NCI-H524 treated with DMSO at 0.1 percent for 48 hours (cell line): ENCODE measurements at regions not wholly inside any gene's neighbourhood (a gene's known extent, or its start where the extent isn't known, plus 50 kb on each side); places are given as distances from the start of the nearest gene placed in this dataset.
"Not testable (repeated sequence)": the region's sequence is repeated elsewhere in the genome, so short reads cannot be mapped to it uniquely, and the experiment has no call there.

Source experiments
- DNase-seq: peaks from one replicate; lab custom pipeline; 2025; lab: John Stamatoyannopoulos, UW

DNA sequence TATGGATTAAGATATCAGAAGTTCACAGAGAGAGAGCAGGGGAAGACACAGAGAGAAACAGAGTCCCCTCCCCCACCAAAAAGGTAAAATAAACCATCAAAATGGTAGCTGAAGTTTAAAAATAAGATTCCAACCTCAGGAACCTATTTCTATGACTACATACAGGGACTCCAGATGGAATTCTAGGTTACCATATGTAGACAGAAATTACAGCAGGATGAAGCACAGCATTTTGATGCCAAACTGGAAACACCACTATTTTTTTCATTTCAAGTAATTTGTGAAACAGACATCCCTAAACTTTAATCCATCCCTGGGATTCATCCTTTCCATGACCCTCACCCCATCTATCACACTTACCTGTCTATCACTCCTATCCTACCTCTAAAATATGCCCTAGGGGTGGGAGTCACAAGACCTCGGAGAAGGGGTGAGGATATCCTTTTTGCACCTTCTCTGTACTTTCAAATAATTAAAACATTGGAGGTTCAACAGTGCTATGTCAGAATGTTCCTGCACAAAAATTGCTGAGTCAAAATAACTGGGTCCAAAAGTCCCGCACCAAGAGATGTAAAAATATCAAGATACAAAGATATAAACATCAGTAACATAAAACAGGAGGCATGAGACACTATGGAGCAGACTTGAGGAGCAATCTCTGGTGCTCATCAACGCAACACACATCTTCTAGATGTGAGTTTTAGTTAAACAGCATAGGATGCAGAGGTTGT lies 344.5 kb upstream of the RASGEF1B start:
- no peak for DNase-seq

- DNase-seq = no peak
Measured at GRCh38 chr4:81814987-81815541, 343.4 kb upstream of the RASGEF1B start.

DNA sequence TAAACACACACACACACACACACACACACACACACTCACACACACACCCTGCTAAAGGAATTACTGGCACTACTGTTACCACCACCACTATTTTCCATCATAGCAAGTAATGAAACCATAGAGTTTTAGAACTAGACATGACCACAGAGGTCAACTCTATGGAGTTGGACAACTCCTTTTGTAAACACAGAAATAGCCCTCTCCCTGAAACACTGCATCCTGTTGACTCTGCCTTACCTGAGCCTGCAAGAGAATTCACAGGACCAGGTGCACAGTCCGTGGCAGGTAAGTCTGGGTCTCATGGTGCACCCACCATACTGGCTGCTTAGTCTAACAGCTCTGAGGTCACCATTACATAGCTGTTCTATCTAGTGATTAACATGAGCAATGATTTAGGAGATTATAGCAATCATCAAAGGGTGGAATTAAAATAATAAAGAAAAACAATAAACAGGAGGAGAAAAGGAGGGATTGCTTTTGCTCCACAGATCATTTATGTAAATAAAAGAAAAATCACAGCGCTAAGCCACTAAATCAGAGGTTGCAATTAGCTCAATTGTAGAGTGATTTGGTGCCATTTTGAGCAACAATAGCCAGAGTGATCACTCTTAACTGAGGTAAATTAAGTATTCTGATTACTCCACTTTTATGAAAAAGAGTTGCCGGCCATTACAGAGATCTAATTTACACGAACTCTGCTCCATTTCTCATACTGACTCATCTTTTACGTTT lies 340.0 kb upstream of the RASGEF1B start:
- DNase-seq = no peak

- peak; percentile 60 for DNase-seq
Measured at GRCh38 chr4:81808011-81808672, 336.4 kb upstream of the RASGEF1B start.

- DNase-seq = no peak
Measured at GRCh38 chr4:81807386-81807785, 335.7 kb upstream of the RASGEF1B start.

DNA sequence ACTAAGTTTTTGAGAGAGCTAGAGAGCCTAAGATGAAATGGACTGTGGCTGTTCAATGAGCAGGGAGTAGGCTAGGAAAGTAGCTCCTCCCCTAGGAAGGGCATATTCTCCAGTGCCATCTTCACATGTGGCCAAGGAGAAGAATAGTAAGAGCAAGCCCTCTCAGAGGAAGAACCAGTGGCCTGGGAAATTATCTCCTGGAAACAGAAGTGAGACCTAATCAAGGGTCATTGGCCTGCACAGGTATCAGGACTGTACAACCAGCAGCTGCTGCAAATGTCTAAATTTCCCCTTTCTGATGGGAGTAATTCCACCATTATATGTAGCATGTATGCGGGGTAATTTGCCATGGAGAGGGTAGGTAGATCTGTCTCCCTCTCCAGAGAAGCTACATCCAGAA lies 334.8 kb upstream of the RASGEF1B start:
- no peak for DNase-seq

DNA sequence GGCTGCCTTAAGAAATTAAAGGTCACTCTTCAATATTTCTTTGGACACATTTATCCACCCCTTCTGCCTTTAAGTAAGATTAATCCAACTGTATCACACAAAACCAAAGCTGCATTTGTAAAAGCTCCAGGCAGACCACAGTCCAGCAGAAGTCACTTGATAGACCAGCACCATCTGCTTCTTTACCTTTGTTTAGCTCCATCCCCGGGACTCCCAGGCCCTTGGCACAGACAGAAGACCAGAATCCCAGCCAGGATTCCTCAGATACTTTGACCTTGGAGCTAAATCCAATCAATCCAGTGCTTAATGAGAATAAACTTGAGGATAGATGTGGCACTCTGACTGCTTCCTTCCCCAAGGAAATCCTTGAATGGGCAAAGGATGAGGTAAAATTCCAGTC lies 333.1 kb upstream of the RASGEF1B start:
- no peak for DNase-seq

DNA sequence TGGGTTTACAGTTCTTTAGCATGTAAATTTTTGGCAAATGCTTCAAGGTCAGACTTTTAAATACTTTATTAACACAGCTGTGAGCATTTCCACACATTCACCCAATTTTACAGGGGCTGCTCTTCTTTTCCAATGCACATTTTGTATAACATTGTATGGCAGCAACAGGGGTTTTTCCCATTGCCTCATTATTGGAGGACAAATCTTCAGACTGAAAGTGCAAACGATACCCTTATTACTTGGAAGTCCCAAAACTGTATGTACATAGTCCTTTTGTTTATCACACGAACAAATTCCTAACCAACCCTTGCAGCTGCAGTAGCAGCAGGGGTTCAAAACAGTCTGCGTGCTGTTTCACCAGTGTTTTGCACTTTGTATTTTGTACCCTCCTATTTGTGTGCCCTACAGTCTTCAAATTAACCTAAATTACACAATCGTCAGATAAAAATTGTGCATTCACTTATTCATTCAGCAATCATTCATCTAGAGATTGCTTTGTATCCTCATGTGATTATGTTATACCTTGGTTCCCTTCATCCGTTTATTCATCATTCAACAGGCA lies 330.7 kb upstream of the RASGEF1B start:
- DNase-seq = no peak

GRCh38 chr4:81799371-81799770 lies 327.7 kb upstream of the RASGEF1B start:
- DNase-seq = no peak

GRCh38 chr4:81796790-81797528 lies 325.3 kb upstream of the RASGEF1B start:
- no peak for DNase-seq

- DNase-seq = no peak
Measured at GRCh38 chr4:81792521-81792920, 320.8 kb upstream of the RASGEF1B start.

DNA sequence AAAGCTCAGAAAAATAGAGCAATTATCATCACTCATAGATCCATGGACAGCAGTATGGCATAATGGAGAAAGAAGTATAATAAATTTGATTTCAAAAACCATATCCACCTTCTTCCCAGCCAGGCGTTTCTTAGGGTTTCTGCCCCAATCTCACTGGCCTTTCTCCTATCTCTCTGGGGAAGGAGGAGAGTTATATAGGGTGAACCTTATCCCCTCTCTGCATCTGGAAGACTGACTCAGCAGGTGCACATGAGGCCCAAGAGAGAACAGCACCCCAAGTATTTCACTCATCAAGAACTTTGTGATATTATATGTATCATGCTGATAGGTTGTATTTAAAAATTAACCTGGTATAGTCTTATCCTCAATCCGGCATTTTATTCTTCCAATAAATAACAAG lies 318.8 kb upstream of the RASGEF1B start:
- DNase-seq = no peak

GRCh38 chr4:81789741-81790399 lies 318.2 kb upstream of the RASGEF1B start:
- DNase-seq = no peak

DNA sequence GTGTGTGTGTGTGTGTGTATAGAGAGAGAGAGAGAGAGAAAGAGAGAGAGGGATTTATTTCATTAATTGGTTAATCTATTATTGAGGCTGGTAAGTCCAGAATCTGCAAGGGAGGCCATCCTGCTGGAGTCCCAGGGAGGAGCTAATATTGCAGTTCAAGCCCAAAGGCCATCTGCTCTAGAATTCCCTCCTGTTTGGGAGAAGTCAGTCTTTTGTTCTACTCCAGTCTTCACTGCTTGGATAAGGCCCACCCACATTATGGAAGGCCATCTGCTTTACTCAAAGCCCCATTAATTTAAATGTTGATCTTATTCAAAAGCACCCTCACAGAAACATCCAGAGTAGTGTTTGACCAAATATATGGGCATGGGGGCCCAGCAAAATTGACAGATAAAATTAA lies 317.5 kb upstream of the RASGEF1B start:
- peak; percentile 57 for DNase-seq

DNA sequence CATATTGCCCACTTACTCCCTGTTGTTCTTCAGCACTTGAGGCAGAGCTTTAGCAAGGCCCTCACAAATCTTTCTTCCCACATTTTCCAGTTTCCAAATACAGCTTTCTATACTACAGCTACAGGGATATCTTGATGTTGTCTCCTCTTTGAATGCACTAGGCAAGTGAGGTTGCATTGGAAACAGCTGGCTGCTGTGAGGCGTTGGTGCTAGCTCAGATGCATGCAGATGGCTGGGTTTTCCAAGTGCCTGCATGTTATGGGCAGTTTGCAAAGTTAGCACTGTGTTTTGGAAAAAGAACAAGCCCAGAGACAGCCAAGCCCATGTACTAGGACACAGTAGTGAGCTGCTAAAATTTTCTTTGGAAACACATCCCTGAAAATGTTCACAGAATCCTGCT lies 315.1 kb upstream of the RASGEF1B start:
- DNase-seq = no peak

- no peak for DNase-seq
Measured at GRCh38 chr4:81786063-81786763, 314.5 kb upstream of the RASGEF1B start.

DNA sequence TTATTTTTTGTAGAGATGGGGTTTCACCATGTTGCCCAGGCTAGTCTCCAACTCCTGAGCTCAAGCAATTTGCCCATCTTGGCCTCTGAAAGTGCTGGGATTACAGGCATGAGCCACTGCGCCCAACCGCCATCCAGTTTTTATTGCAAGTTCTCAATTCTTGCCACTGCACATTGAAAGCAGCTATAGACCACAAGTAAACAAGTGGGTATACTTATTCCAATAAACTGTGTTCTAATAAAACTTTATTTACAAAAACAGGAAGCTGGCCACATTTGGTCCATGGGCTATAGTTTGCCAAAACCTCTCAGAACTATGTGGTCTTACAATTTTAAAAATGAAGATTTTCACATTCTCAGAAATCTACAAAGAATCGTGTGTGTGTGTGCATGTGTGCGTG lies 313.6 kb upstream of the RASGEF1B start:
- no peak for DNase-seq

- no peak for DNase-seq
Measured at GRCh38 chr4:81783558-81783957, 311.9 kb upstream of the RASGEF1B start.

GRCh38 chr4:81781799-81782198 lies 310.1 kb upstream of the RASGEF1B start:
- no peak for DNase-seq

DNA sequence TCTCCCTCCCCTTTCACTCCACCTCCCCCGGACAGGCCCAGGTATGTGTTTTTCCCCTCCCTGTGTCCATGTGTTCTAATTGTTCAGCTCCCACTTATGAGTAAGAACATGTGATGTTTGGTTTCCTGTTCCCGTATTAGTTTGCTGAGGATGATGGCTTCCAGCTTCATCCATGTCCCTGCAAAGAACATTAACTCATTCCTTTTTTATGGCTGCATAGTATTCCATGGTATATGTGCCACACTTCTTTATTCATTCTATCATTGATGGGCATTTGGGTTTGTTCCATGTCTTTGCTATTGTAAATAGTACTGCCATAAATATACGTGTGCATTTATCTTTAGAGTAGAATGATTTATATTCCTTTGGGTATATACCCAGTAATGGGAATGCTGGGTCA lies 306.0 kb upstream of the RASGEF1B start:
- DNase-seq = not testable (repeated sequence)

DNA sequence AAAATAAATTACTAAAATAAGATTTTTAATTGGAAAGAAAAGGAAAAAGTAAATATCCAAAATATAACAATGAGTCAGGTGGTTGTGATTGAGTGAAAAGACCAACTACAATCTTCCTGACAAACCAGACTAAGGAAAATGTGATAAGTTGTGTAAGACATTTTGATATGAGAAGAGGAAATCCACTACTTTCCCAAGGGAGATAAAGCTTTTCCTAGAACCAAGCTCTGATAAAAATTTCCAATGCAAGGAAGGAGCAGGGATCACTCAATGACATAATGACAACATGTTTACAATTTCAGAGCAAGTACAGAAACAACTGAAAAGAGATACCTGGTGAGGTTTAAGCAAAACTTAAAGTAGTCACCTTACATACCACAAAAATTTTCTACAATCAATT lies 305.1 kb upstream of the RASGEF1B start:
- DNase-seq = no peak
